ENCODE measurements at regions not wholly inside any gene's neighbourhood (a gene's known extent, or its start where the extent isn't known, plus 50 kb on each side); places are given as distances from the start of the nearest gene placed in this dataset.

GRCh38 chr16:61195006-61195405 lies 841.2 kb downstream of the CDH8 start:
- no peaks in the 10 kb centered on the region for H3K9me3 ChIP-seq (ENCODE audit: low read depth)
- no peaks in the 10 kb centered on the region for H3K9me2 ChIP-seq (replicated peaks; ENCODE audit: insufficient read depth)
- TF ChIP-seq CTCF (IDR thresholded peaks at IDR 0.05; ENCODE audit: poor library complexity) (no peak), EZH2phosphoT487 (IDR thresholded peaks at IDR 0.05; ENCODE audit: low read depth, severe bottlenecking, unreplicated experiment) (no peak), EZH2 (IDR thresholded peaks at IDR 0.05; ENCODE audit: borderline replicate concordance) (no peak)
- H3K27me3 ChIP-seq: no peaks in the 10 kb centered on the region
- DNase-seq (ENCODE audit: low spot score): no peak
- H3K79me2 ChIP-seq: no peaks in the 10 kb centered on the region
- H4K20me1 ChIP-seq (ENCODE audit: insufficient read depth, poor library complexity, severe bottlenecking): no peaks in the 10 kb centered on the region
- H3K4me3 ChIP-seq: no peak overlapping the region
- no peaks in the 10 kb centered on the region for H3K36me3 ChIP-seq (replicated peaks; ENCODE audit: insufficient read depth, low read depth)
- no peak overlapping the region for H2AFZ ChIP-seq
- no peak overlapping the region for H3K27ac ChIP-seq
- no peak overlapping the region for H3K4me2 ChIP-seq
- no peaks in the 10 kb centered on the region for H3K4me1 ChIP-seq (ENCODE audit: insufficient read depth)

GRCh38 chr16:61194573-61194972 lies 841.7 kb downstream of the CDH8 start:
- DNase-seq (ENCODE audit: low spot score): no peak
- H3K36me3 ChIP-seq (replicated peaks; ENCODE audit: insufficient read depth, low read depth): no peaks in the 10 kb centered on the region
- no peaks in the 10 kb centered on the region for H4K20me1 ChIP-seq (ENCODE audit: insufficient read depth, poor library complexity, severe bottlenecking)
- no peak overlapping the region for H2AFZ ChIP-seq
- H3K9me2 ChIP-seq (replicated peaks; ENCODE audit: insufficient read depth): no peaks in the 10 kb centered on the region
- H3K4me2 ChIP-seq: no peak overlapping the region
- H3K27ac ChIP-seq: no peak overlapping the region
- H3K79me2 ChIP-seq: no peaks in the 10 kb centered on the region
- H3K9me3 ChIP-seq (ENCODE audit: low read depth): no peaks in the 10 kb centered on the region
- no peaks in the 10 kb centered on the region for H3K4me1 ChIP-seq (ENCODE audit: insufficient read depth)
- TF ChIP-seq EZH2 (IDR thresholded peaks at IDR 0.05; ENCODE audit: borderline replicate concordance) (no peak), EZH2phosphoT487 (IDR thresholded peaks at IDR 0.05; ENCODE audit: low read depth, severe bottlenecking, unreplicated experiment) (no peak), CTCF (IDR thresholded peaks at IDR 0.05; ENCODE audit: poor library complexity) (no peak)
- H3K4me3 ChIP-seq: no peak overlapping the region
- H3K27me3 ChIP-seq: no peaks in the 10 kb centered on the region

GRCh38 chr16:61182391-61182790 lies 853.8 kb downstream of the CDH8 start:
- DNase-seq (ENCODE audit: low spot score): no peak
- Histone ChIP-seq H3K9me2 (replicated peaks; ENCODE audit: insufficient read depth) (no peaks in the 10 kb centered on the region), H3K9me3 (ENCODE audit: low read depth) (no peaks in the 10 kb centered on the region), H3K27me3 (no peaks in the 10 kb centered on the region), H4K20me1 (ENCODE audit: insufficient read depth, poor library complexity, severe bottlenecking) (no peaks in the 10 kb centered on the region), H3K4me3 (no peak overlapping the region), H3K4me1 (ENCODE audit: insufficient read depth) (no peaks in the 10 kb centered on the region), H3K79me2 (no peaks in the 10 kb centered on the region), H3K36me3 (replicated peaks; ENCODE audit: insufficient read depth, low read depth) (no peaks in the 10 kb centered on the region), H3K4me2 (no peak overlapping the region), H2AFZ (no peak overlapping the region), H3K27ac (no peak overlapping the region)
- TF ChIP-seq CTCF (IDR thresholded peaks at IDR 0.05; ENCODE audit: poor library complexity) (no peak), EZH2 (IDR thresholded peaks at IDR 0.05; ENCODE audit: borderline replicate concordance) (no peak), EZH2phosphoT487 (IDR thresholded peaks at IDR 0.05; ENCODE audit: low read depth, severe bottlenecking, unreplicated experiment) (no peak)
- WGBS (ENCODE audit: low lambda C conversion rate, missing lambda C conversion rate): 20% methylated on average over 1 of the region's 1 CpG

- no peaks in the 10 kb centered on the region for H3K27me3 ChIP-seq
- no peak overlapping the region for H3K4me2 ChIP-seq
- H3K4me3 ChIP-seq: no peak overlapping the region
- H3K9me2 ChIP-seq (replicated peaks; ENCODE audit: insufficient read depth): no peaks in the 10 kb centered on the region
- no peak for DNase-seq (ENCODE audit: low spot score)
- 53% methylated on average over 2 of the region's 2 CpGs for WGBS (ENCODE audit: low lambda C conversion rate, missing lambda C conversion rate)
- H3K27ac ChIP-seq: no peak overlapping the region
- TF ChIP-seq CTCF (IDR thresholded peaks at IDR 0.05; ENCODE audit: poor library complexity): no peak
- TF ChIP-seq EZH2 (IDR thresholded peaks at IDR 0.05; ENCODE audit: borderline replicate concordance): no peak
- no peak for TF ChIP-seq EZH2phosphoT487 (IDR thresholded peaks at IDR 0.05; ENCODE audit: low read depth, severe bottlenecking, unreplicated experiment)
- H3K4me1 ChIP-seq (ENCODE audit: insufficient read depth): no peaks in the 10 kb centered on the region
- no peak overlapping the region for H2AFZ ChIP-seq
- H3K9me3 ChIP-seq (ENCODE audit: low read depth): no peaks in the 10 kb centered on the region
- H3K36me3 ChIP-seq (replicated peaks; ENCODE audit: insufficient read depth, low read depth): no peaks in the 10 kb centered on the region
- H3K79me2 ChIP-seq: no peaks in the 10 kb centered on the region
- no peaks in the 10 kb centered on the region for H4K20me1 ChIP-seq (ENCODE audit: insufficient read depth, poor library complexity, severe bottlenecking)
Measured at GRCh38 chr16:61181982-61182381, 854.3 kb downstream of the CDH8 start.

Measured in hepatocyte (in vitro differentiated cells).